ENCODE measurements at regions not wholly inside any gene's neighbourhood (a gene's known extent, or its start where the extent isn't known, plus 50 kb on each side); places are given as distances from the start of the nearest gene placed in this dataset.

DNA sequence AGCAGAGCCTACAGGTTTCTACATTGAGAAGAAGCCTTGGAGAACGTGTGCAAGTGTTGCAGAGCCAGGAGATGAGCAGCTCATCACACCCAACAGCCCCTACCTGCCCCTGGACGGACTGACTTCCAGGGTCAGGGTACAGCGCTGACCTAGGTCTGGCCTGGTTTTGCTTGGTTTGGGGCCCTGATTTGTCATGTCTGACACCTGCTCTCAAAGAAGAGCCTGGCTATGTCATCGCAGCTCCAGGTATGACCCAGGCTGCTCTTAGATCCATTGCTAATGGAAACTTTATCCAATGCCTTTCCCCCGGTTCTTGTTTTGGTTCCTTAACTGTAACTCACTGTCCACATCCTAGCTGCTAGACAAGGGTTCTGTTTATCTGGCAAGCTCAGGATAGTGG is 149.5 kb downstream of the CXCL12 start:
- TF ChIP-seq CTCF (conservative IDR thresholded peaks at IDR 0.05) (no peak), EZH2 (IDR thresholded peaks at IDR 0.05; ENCODE audit: low read depth) (no peak)

Data from PC-9 (cell line).